ENCODE measurements at regions not wholly inside any gene's neighbourhood (a gene's known extent, or its start where the extent isn't known, plus 50 kb on each side); places are given as distances from the start of the nearest gene placed in this dataset.

GRCh38 chr13:56986121-56986520 is 154.6 kb upstream of the PRR20A start:
- Histone ChIP-seq H3K36me3 (replicated peaks in 1 of 2) (no peaks in the 10 kb centered on the region), H3K9me3 (replicated peaks in 1 of 3) (no peaks in the 10 kb centered on the region), H3K27me3 (no peaks in the 10 kb centered on the region), H3K4me3 (no peak overlapping the region), H3K4me1 (replicated peaks in 1 of 2) (no peaks in the 10 kb centered on the region), H3K27ac (no peak overlapping the region)
- TF ChIP-seq CTCF (IDR thresholded peaks at IDR 0.05) (no peak), POLR2A (IDR thresholded peaks at IDR 0.05) (no peak)
- 58 to 91% (median 68%) methylated on average over 2 of the region's 2 CpGs for WGBS, 4 donors
- intact Hi-C loops (cut with DNase I) = no loop called here
- no peak for DNase-seq

GRCh38 chr13:56988543-56988942 is 152.2 kb upstream of the PRR20A start:
- Histone ChIP-seq H3K36me3 (replicated peaks in 1 of 2) (no peaks in the 10 kb centered on the region), H3K27me3 (no peaks in the 10 kb centered on the region), H3K9me3 (replicated peaks in 1 of 3) (no peaks in the 10 kb centered on the region), H3K4me3 (no peak overlapping the region), H3K27ac (no peak overlapping the region), H3K4me1 (replicated peaks in 1 of 2) (no peaks in the 10 kb centered on the region)
- DNase-seq = no peak
- TF ChIP-seq CTCF (IDR thresholded peaks at IDR 0.05) (no peak), POLR2A (IDR thresholded peaks at IDR 0.05) (no peak)
- intact Hi-C loops (cut with DNase I) = no loop called here

- Histone ChIP-seq H3K4me3 (no peak overlapping the region), H3K36me3 (replicated peaks in 1 of 2) (no peaks in the 10 kb centered on the region), H3K27ac (no peak overlapping the region), H3K27me3 (no peaks in the 10 kb centered on the region), H3K4me1 (replicated peaks in 1 of 2) (no peaks in the 10 kb centered on the region), H3K9me3 (replicated peaks in 1 of 3) (no peaks in the 10 kb centered on the region)
- TF ChIP-seq CTCF (IDR thresholded peaks at IDR 0.05) (no peak), POLR2A (IDR thresholded peaks at IDR 0.05) (no peak)
- no peak for DNase-seq
- whole genome bisulfite sequencing, 4 donors = 73 to 90% (median 81%) methylated on average over 2 of the region's 2 CpGs
- intact Hi-C loops (cut with DNase I) = no loop called here
These were observed 137.0 kb upstream of the PRR20A start for GRCh38 chr13:57003682-57004081.

GRCh38 chr13:57017357-57017756 is 123.4 kb upstream of the PRR20A start:
- DNase-seq = no peak
- no peaks in the 10 kb centered on the region for H3K4me1 ChIP-seq (replicated peaks in 1 of 2)
- no peak overlapping the region for H3K4me3 ChIP-seq
- intact Hi-C loops (cut with DNase I) = no loop called here
- 21 to 35% (median 35%) methylated on average over 1 of the region's 1 CpG for WGBS, 4 donors
- no peaks in the 10 kb centered on the region for H3K36me3 ChIP-seq (replicated peaks in 1 of 2)
- H3K9me3 ChIP-seq (replicated peaks in 1 of 3) = no peaks in the 10 kb centered on the region
- no peak overlapping the region for H3K27ac ChIP-seq
- no peaks in the 10 kb centered on the region for H3K27me3 ChIP-seq
- TF ChIP-seq CTCF (IDR thresholded peaks at IDR 0.05) = no peak
- TF ChIP-seq POLR2A (IDR thresholded peaks at IDR 0.05) = no peak
